Stimulated activated CD4-positive, alpha-beta T cell treated with anti-CD3 and anti-CD28 coated beads, Interleukin-12 subunit alpha, Interleukin-12 subunit beta, amount 100 ng/mL, for 24 hours (primary cell): ENCODE measurements at regions not wholly inside any gene's neighbourhood (a gene's known extent, or its start where the extent isn't known, plus 50 kb on each side); places are given as distances from the start of the nearest gene placed in this dataset.
"Not testable (repeated sequence)": the region's sequence is repeated elsewhere in the genome, so short reads cannot be mapped to it uniquely, and the experiment has no call there.

Source experiments
- DNase-seq, 2 experiments: peaks; one replicate each; pipeline ENCODE4 v3.0.0-alpha.2; 2020; ENCODE audit warnings: low read depth in 2 of 2

DNA sequence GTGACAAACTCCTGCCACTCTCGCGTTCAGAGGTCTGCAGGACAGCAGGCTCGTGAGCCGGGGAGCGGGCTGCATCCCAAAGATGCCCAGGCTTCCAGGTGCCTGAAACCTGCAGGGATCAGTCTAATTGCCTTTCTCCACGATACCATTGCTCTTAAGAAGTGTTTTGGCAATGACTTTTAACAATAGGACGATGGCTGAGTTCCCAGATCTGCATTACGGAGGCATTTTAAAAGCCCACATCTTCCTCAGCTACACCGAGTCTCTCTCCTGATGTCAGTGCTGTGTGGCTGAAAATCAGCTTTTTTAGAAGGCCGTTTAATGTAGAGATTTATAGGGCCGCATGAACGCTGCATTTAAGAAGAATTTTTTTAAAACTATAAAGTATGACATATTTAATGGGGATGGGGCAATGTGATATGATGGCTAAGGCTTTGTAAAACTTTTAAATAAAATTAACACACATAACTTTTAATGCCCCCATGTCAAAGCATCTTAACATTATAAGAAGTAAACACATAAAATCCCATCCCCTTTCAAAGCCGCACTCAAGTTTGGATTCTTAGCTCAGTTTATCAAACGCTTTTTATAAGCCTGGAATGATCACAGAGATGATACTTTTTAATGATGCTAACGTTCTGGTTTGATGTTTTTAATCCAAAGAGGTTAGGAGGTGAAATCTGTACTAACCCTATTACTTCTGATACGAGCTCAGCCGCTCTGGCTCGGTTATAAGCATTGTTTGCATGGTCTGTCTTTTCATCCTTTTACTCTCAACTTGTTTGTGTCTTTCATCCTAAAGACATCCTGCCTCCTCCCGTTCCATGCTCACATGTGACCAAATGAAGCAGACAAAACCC lies 386.0 kb downstream of the SMOC2 start:
- no peak for DNase-seq

- DNase-seq: no peak
Measured at GRCh38 chr6:168826078-168826390, 385.1 kb downstream of the SMOC2 start.

- DNase-seq: no peak
Measured at GRCh38 chr6:168825226-168826077, 384.5 kb downstream of the SMOC2 start.

GRCh38 chr6:168823397-168824212 lies 382.6 kb downstream of the SMOC2 start:
- no peak for DNase-seq

GRCh38 chr6:168822376-168822775 lies 381.4 kb downstream of the SMOC2 start:
- no peak for DNase-seq

GRCh38 chr6:168819546-168819945 lies 378.6 kb downstream of the SMOC2 start:
- DNase-seq: no peak

DNA sequence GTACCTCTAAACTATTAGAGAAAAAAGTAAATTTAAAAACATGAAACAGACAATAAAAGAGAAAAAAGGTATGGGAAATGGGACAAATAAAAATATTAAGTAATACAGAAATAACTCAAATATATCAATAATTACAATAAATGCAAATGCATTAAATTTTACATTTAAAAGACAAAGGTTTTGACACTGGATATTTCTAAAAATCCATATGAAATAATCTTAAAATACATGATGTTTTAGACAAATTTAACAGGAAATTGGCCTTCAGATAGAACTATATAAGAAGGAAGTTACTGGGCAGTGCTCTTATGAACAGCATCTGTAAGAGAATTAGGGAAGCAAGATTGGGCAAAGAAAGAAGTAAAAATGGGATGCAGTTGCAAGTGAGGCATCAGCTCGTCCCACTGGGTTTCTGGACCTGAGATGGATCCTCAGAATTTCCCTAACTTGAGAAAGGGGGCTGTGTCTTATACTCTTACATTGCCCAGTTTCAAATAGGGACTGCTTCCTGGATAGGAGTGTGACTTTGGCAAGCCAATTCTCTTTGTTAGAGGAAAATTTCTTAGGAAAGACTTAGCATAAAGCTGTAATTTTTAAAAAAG lies 376.7 kb downstream of the SMOC2 start:
- DNase-seq: no peak

DNA sequence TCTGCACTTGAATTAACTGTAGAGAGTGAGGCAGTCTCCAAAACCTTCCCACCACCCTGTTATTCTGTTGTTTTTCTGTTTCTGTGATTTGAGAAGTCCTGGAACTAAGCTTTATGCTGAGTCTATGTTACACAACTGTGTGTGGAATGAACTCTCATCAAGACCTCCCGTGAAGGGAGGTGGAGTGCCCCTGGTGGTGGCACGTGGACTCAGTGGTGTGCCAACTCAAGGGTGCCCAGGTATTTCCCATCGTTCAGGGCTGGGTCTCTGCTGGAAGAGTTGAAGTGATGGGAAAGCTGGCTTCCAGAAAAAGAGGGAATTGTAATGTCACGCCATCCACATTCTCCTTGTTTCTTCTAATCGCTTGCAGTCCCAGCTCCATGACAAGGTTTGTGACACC lies 374.2 kb downstream of the SMOC2 start:
- DNase-seq: no peak

- no peak for DNase-seq
Measured at GRCh38 chr6:168808232-168808631, 367.2 kb downstream of the SMOC2 start.

DNA sequence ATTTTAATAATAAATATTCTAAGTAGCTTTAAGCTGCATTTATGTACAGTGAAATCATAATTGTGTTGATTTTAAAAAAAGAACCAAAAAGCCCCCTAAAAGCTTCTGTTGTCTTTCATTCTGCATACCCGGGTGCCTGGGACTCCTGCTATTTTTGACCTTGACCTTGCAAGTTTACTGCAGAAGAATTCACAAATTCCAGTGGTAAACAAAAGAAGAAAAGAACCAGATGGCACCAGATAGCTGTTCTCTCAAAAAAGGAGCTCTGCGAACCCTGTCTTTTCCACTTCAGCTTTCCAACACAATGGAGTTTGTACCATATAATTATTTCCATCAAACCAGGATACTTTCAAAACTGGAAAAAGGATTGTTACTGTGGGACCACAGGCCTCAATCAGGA lies 363.3 kb downstream of the SMOC2 start:
- DNase-seq: no peak

- no peak for DNase-seq
Measured at GRCh38 chr6:168803874-168804273, 362.9 kb downstream of the SMOC2 start.

- DNase-seq: no peak
Measured at GRCh38 chr6:168799067-168799466, 358.1 kb downstream of the SMOC2 start.

DNA sequence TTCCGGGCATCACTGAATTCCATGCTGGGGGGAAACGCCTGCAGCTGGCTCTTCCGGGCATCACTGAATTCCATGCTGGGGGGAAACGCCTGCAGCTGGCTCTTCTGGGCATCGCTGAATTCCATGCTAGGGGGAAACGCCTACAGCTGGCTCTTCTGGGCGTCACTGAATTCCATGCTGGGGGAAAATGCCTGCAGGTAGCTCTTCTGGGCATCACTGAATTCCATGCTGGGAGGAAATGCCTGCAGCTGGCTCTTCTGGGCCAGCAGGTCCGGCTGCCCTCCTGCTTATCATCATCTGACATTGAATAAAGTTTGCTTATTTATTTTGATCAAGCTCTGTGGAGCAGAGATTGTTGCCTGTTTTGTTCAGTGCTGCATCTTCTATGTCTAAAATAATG lies 355.1 kb downstream of the SMOC2 start:
- DNase-seq: no peak

DNA sequence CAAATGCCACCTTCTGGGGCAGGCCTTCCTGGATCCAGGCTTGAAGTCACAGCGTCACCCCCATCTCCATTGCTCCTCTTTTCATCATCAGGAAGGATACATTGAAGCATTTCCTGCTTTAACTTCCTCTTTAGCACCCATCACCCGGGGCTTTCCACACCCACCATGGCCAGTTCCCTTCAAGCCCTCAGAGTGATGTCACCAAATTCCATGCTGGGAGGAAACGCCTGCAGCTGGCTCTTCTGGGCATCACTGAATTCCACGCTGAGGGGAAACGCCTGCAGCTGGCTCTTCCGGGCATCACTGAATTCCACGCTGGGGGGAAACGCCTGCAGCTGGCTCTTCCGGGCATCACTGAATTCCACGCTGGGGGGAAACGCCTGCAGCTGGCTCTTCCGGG lies 354.6 kb downstream of the SMOC2 start:
- not testable (repeated sequence) for DNase-seq

DNA sequence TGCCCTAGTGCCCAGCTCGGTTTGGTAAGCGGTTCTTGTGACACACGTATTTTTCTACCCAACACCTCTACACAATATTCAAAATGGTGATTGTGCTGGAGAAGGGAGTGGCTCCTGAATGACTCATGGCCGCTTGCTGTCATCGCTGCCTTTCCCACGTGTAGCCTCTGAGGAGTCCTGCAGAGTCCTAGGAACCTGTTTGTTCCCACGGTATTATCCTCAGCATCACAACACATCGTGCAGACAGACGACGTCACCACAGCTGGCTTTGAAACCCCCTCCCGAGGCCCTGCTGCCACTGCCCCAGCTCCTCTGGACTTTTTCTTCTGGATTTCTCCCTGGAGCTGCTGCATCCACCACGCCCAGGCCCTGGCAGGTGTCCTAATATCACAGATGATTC lies 353.5 kb downstream of the SMOC2 start:
- no peak for DNase-seq

DNA sequence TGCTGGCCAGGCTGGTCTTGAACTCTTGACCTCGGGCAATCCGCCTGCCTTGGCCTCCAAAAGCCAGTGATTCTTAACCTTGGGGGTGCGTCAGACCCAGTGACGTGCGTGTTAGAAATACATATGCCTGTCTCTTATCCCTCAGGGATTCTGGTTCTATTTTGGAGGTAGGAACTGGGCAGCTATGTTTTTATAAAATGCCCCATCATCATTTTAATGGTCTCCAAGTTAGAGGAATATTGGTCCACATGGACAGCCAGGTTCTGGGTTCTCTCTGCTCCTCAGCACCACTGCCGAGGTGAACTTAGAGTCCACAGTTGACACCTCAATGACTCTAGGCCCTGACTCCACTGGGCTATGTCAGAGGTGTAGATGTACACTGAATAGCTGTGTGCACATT lies 352.7 kb downstream of the SMOC2 start:
- no peak for DNase-seq

DNA sequence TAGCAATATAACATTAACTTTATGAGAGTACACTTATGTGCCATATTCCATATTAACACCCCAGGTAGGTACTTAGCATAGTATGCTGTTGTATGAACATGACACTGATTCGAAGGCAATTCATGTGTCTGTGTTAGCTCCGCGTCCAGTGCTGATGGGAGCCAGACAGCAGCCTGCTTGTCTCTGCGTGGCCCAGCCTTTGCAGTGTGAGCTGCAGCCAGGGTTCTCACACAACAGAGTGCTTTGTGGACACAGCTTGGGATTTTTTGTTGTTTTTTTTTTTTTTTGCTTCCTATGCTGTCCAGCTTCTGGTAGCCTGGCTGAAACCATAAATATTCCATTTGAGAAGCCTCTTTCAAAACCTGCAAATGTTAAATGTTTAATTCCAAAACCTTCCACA lies 350.9 kb downstream of the SMOC2 start:
- no peak for DNase-seq

- no peak for DNase-seq
Measured at GRCh38 chr6:168789699-168790098, 348.7 kb downstream of the SMOC2 start.

DNA sequence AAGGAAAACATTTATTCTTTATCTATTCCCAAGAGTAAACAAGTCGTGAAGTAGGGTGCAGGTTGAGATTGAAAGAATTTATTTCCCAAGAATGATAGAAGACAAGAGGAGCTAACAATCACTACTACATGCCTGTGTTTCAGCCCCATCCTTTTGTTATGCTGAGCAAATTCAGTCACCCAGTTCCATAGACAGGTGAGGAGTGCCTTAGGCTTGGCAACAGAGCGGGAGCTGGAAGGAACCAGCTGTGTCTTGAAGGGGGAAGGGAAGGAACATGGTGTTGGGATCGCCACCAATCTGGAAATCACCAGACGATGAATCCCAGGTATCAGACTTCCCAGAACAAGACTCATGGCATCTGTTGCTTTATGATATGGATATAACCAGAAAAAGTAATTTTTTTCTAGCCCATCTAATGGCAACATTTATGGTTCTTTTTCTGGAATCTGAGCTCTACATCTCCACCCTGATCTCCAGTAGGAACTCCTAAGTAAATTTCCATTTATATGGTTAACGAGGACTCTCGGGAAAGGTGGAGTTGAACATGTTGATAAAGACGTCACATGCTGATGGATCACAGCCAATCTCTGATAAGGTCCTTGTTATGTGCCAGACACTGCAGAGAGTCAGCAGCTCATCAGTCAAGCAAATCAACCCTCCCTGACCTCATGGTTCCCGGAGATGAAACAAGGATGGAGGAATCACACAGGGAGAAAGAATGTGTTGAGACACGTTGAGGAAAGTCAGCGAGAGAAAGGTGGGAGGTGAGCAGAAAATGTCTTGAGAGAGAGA lies 344.9 kb downstream of the SMOC2 start:
- DNase-seq: no peak

DNA sequence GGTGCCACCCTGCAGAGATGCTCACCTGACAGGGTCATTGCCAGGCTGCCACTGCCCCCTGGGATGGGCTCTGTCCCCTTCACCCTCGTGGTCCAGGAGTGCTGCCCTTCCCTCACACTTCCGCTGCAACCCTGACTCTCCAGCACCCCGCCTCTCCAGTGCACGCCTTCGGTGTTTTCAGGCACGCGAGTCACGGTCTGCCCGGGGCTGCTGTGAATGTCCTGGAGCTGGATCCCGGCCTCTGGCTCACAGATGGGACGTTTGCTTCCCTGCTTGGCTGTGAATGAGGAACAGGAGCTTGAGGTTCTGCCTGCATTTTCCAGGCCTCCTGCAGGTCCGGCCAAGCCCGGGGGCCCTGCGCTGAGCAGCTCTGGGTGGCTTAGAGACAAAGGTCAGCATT lies 343.4 kb downstream of the SMOC2 start:
- no peak for DNase-seq

DNA sequence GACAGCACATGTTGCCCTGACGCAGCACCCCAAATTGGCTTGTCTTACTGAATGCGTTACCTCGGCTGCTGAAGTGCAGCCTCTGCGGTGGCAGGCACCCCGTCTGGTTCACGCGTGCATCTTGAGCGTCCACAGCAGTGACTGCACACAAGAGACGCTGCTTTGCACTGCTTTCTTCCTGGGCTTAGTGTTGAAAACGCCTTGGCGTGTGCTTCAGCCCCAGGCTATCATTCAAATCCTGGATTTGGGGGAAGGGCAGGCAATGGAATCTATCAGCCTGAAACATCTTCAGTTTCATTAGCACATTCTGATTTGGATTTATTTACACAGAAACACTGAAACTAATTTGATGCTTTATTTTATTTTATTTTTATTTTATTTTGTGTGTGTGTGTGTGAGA lies 342.7 kb downstream of the SMOC2 start:
- DNase-seq: no peak
